ENCODE measurements at regions not wholly inside any gene's neighbourhood (a gene's known extent, or its start where the extent isn't known, plus 50 kb on each side); places are given as distances from the start of the nearest gene placed in this dataset.

DNA sequence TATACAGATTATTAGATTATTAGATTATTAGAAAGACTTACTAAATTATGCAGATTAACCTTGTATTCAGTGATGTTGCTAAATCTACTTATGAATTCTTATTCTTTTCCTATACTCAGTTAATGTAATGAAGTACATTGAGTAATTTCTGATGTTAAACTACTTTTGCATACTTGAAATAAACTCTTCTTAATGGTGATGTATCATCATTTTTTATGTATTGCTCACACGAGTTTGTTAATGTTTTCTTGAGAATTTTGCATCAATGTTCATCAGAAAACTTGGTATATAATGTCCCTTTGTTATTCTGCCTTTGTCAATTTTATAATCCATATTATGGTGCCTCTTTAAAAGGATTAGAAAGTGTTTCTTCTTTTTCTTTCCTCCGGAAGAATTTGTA, 163.2 kb upstream of the COL8A1 start:
- WGBS, 2 donors = 74 to 80% methylated on average over 2 of the region's 2 CpGs
- Histone ChIP-seq H3K9me3 (ENCODE audit: control insufficient read depth in 4 of 4, insufficient read depth in 3 of 4, low read length in 3 of 4) (peaks cover 0 to 3% (median 1%) of the 10 kb centered on the region in 4 donors), H3K9ac (ENCODE audit: insufficient read depth in 1 of 2, low read length in 2 of 2) (no peak overlapping the region), H3K4me3 (no peak overlapping the region), H3K27ac (ENCODE audit: low read depth in 1 of 2, low read length in 1 of 2) (no peak overlapping the region), H3K27me3 (ENCODE audit: control insufficient read depth in 3 of 3, insufficient read depth in 3 of 3, low read length in 2 of 3) (no peaks in the 10 kb centered on the region), H3K4me1 (ENCODE audit: control insufficient read depth in 5 of 5, insufficient read depth in 5 of 5, low read length in 5 of 5) (no peaks in the 10 kb centered on the region), H3K36me3 (ENCODE audit: control insufficient read depth in 4 of 4, insufficient read depth in 4 of 4, low read length in 4 of 4) (no peaks in the 10 kb centered on the region)
- TF ChIP-seq, protein P1, sequence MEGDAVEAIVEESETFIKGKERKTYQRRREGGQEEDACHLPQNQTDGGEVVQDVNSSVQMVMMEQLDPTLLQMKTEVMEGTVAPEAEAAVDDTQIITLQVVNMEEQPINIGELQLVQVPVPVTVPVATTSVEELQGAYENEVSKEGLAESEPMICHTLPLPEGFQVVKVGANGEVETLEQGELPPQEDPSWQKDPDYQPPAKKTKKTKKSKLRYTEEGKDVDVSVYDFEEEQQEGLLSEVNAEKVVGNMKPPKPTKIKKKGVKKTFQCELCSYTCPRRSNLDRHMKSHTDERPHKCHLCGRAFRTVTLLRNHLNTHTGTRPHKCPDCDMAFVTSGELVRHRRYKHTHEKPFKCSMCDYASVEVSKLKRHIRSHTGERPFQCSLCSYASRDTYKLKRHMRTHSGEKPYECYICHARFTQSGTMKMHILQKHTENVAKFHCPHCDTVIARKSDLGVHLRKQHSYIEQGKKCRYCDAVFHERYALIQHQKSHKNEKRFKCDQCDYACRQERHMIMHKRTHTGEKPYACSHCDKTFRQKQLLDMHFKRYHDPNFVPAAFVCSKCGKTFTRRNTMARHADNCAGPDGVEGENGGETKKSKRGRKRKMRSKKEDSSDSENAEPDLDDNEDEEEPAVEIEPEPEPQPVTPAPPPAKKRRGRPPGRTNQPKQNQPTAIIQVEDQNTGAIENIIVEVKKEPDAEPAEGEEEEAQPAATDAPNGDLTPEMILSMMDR (IDR thresholded peaks at IDR 0.05; ENCODE audit: control extremely low read depth, extremely low read depth) = no peak
- no peak for ATAC-seq (ENCODE audit: insufficient read depth, low FRiP score)
- DNase-seq = no peak

DNA sequence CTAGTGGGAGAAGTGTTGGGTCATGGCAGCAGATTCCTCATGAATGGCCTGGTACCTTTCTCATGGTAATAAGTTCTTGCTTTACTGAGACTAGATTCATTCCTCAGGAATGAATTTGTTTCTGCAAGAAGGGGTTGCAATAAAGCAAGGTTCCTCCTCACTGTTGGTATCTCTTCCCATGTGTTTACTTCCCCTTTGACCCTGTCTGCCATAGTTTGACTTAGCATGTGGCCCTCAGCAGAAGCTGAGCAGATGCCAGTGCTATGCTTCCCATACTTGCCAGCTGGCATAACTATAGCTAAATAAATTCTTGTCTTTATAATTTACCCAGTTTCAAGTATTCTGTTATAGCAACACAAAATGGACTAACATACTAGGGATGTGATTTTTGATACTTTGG, 163.6 kb upstream of the COL8A1 start:
- Histone ChIP-seq H3K27ac (ENCODE audit: low read depth in 1 of 2, low read length in 1 of 2) (no peak overlapping the region), H3K9me3 (ENCODE audit: control insufficient read depth in 4 of 4, insufficient read depth in 3 of 4, low read length in 3 of 4) (peaks cover 0 to 3% (median 1%) of the 10 kb centered on the region in 4 donors), H3K4me1 (ENCODE audit: control insufficient read depth in 5 of 5, insufficient read depth in 5 of 5, low read length in 5 of 5) (no peaks in the 10 kb centered on the region), H3K36me3 (ENCODE audit: control insufficient read depth in 4 of 4, insufficient read depth in 4 of 4, low read length in 4 of 4) (no peaks in the 10 kb centered on the region), H3K4me3 (no peak overlapping the region), H3K9ac (ENCODE audit: insufficient read depth in 1 of 2, low read length in 2 of 2) (no peak overlapping the region), H3K27me3 (ENCODE audit: control insufficient read depth in 3 of 3, insufficient read depth in 3 of 3, low read length in 2 of 3) (no peaks in the 10 kb centered on the region)
- TF ChIP-seq, protein P1 (IDR thresholded peaks at IDR 0.05; ENCODE audit: control extremely low read depth, extremely low read depth) = no peak
- ATAC-seq (ENCODE audit: insufficient read depth, low FRiP score) (no peak), DNase-seq (no peak)

DNA sequence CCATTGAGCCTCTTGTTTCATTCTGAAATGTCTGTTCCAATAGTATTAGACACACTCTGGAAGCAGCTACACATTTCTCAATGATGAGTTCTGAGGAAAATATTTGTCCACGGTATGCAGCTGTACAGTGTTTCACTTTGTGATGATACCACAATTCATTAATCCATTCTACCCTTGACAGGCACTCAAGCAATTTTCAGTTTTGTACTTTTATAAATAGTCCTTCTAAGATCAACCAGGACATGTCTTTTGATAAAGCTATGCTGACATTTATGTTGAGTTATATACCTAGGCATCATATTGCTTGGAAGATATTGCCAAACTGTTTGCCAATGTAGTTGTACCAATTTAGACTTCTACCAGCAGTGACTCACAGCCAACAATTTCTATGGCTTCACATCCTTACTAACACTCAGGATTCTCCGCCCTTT, 165.1 kb upstream of the COL8A1 start:
- WGBS, 2 donors = 86 to 94% methylated on average over 2 of the region's 2 CpGs
- H3K4me1 ChIP-seq (ENCODE audit: control insufficient read depth in 5 of 5, insufficient read depth in 5 of 5, low read length in 5 of 5) = no peaks in the 10 kb centered on the region
- no peaks in the 10 kb centered on the region for H3K27me3 ChIP-seq (ENCODE audit: control insufficient read depth in 3 of 3, insufficient read depth in 3 of 3, low read length in 2 of 3)
- peaks cover 0 to 3% (median under 1%) of the 10 kb centered on the region in 4 donors for H3K9me3 ChIP-seq (ENCODE audit: control insufficient read depth in 4 of 4, insufficient read depth in 3 of 4, low read length in 3 of 4)
- no peak overlapping the region for H3K9ac ChIP-seq (ENCODE audit: insufficient read depth in 1 of 2, low read length in 2 of 2)
- no peak for ATAC-seq (ENCODE audit: insufficient read depth, low FRiP score)
- no peak for DNase-seq
- TF ChIP-seq, protein P1 (IDR thresholded peaks at IDR 0.05; ENCODE audit: control extremely low read depth, extremely low read depth) = no peak
- no peaks in the 10 kb centered on the region for H3K36me3 ChIP-seq (ENCODE audit: control insufficient read depth in 4 of 4, insufficient read depth in 4 of 4, low read length in 4 of 4)
- no peak overlapping the region for H3K27ac ChIP-seq (ENCODE audit: low read depth in 1 of 2, low read length in 1 of 2)
- H3K4me3 ChIP-seq = no peak overlapping the region

DNA sequence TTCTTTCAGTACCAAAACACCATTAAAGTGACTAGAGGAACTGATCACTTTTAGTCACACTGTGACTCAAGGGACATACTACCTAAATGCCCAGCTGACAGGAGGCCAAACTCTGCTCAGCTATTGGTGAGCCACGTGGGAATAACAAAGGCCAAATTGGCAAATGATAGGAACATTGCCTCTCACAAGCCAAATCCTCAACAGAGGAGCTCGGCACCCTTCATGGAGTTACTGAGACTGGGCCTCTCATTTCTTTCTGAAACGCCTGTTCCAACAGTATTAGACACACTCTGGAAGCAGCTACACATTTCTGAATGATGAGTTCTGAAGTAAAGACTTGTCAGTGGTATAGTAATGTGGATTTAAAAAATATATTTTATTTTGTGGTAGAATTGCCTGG, 166.0 kb upstream of the COL8A1 start:
- no peak overlapping the region for H3K4me3 ChIP-seq
- H3K27ac ChIP-seq (ENCODE audit: low read depth in 1 of 2, low read length in 1 of 2) = no peak overlapping the region
- TF ChIP-seq, protein P1 (IDR thresholded peaks at IDR 0.05; ENCODE audit: control extremely low read depth, extremely low read depth) = no peak
- H3K9me3 ChIP-seq (ENCODE audit: control insufficient read depth in 4 of 4, insufficient read depth in 3 of 4, low read length in 3 of 4) = no peaks in the 10 kb centered on the region
- no peak overlapping the region for H3K9ac ChIP-seq (ENCODE audit: insufficient read depth in 1 of 2, low read length in 2 of 2)
- no peak for DNase-seq
- 78 to 79% methylated on average over 3 of the region's 3 CpGs for whole genome bisulfite sequencing, 2 donors
- no peaks in the 10 kb centered on the region for H3K36me3 ChIP-seq (ENCODE audit: control insufficient read depth in 4 of 4, insufficient read depth in 4 of 4, low read length in 4 of 4)
- H3K27me3 ChIP-seq (ENCODE audit: control insufficient read depth in 3 of 3, insufficient read depth in 3 of 3, low read length in 2 of 3) = no peaks in the 10 kb centered on the region
- no peak for ATAC-seq (ENCODE audit: insufficient read depth, low FRiP score)
- no peaks in the 10 kb centered on the region for H3K4me1 ChIP-seq (ENCODE audit: control insufficient read depth in 5 of 5, insufficient read depth in 5 of 5, low read length in 5 of 5)

All from lung (tissue), 11 donors.